CD14-positive monocyte (primary cell): ENCODE measurements at regions not wholly inside any gene's neighbourhood (a gene's known extent, or its start where the extent isn't known, plus 50 kb on each side); places are given as distances from the start of the nearest gene placed in this dataset.

Source experiments
- DNase-seq, 3 donors: peaks; one replicate each; pipeline ENCODE4 v3.0.0-alpha.2; 2011 to 2022
- H2AFZ ChIP-seq: 2 replicates; pipeline ENCODE4 v1.6.0; 2012; ENCODE audit warnings: mild to moderate bottlenecking, low read depth, low read length, inconsistent platforms; ENCODE audit not compliant: insufficient read depth, poor library complexity, severe bottlenecking
- H3K27ac ChIP-seq, 2 donors: 1 replicate in 1 of 2; 2 replicates in 1 of 2; pipeline ENCODE4 v1.5.1; 2012 to 2013; ENCODE audit warnings: low read length in 2 of 2, control low read depth in 1 of 2, inconsistent platforms in 1 of 2, low read depth in 1 of 2, mild to moderate bottlenecking in 1 of 2
- H3K27me3 ChIP-seq, 2 donors: one replicate each; pipeline versions ENCODE4 v1.6.0 to v1.6.1; 2011 to 2013; ENCODE audit warnings: low read length in 2 of 2; ENCODE audit not compliant: control insufficient read depth in 2 of 2, insufficient read depth in 2 of 2
- H3K36me3 ChIP-seq, 2 donors: replicated peaks in 1 of 2; 1 replicate in 1 of 2; 2 replicates in 1 of 2; pipeline versions ENCODE4 v1.5.1 to v1.6.1; 2012 to 2013; ENCODE audit warnings: low read length in 2 of 2, control low read depth in 1 of 2, inconsistent platforms in 1 of 2, mild to moderate bottlenecking in 1 of 2; ENCODE audit not compliant: insufficient read depth in 2 of 2, control insufficient read depth in 1 of 2
- H3K4me1 ChIP-seq, 2 donors: 1 replicate in 1 of 2; 2 replicates in 1 of 2; pipeline versions ENCODE4 v1.5.1 to v1.6.1; 2012 to 2013; ENCODE audit warnings: low read length in 2 of 2, control low read depth in 1 of 2, inconsistent platforms in 1 of 2, mild to moderate bottlenecking in 1 of 2, moderate library complexity in 1 of 2; ENCODE audit not compliant: insufficient read depth in 2 of 2, control insufficient read depth in 1 of 2
- H3K4me2 ChIP-seq: replicated peaks from 2 replicates; pipeline ENCODE3; 2012; ENCODE audit warnings: low read length, moderate library complexity, mild to moderate bottlenecking; ENCODE audit not compliant: poor library complexity, severe bottlenecking; ENCODE audit errors: extremely low read depth
- H3K4me3 ChIP-seq, 3 experiments: fragments of 200-600 bp in 1 of 3; sonication (generic) in 1 of 3; replicated peaks in 1 of 3; 1 replicate in 2 of 3; 2 replicates in 1 of 3; pipeline ENCODE4 v1.5.1; 2011 to 2013; ENCODE audit warnings: low read length in 3 of 3, mild to moderate bottlenecking in 3 of 3, control low read depth in 2 of 3, low read depth in 2 of 3, inconsistent platforms in 1 of 3, moderate library complexity in 1 of 3
- H3K79me2 ChIP-seq: 2 replicates; pipeline ENCODE4 v1.6.0; 2012; ENCODE audit warnings: mild to moderate bottlenecking, control low read depth, inconsistent platforms, low read length, moderate library complexity; ENCODE audit not compliant: insufficient read depth
- H3K9ac ChIP-seq: 2 replicates; pipeline ENCODE4 v1.6.0; 2017; ENCODE audit warnings: low read length, mild to moderate bottlenecking; ENCODE audit not compliant: insufficient read depth, poor library complexity, severe bottlenecking
- H3K9me3 ChIP-seq, 2 donors: replicated peaks in 1 of 2; 1 replicate in 1 of 2; 2 replicates in 1 of 2; pipeline versions ENCODE4 v1.5.1 to v1.6.1; 2012 to 2013; ENCODE audit warnings: low read length in 2 of 2, control low read depth in 1 of 2; ENCODE audit not compliant: control insufficient read depth in 1 of 2, insufficient read depth in 1 of 2
- H4K20me1 ChIP-seq: 2 replicates; pipeline ENCODE4 v1.6.0; 2012; ENCODE audit warnings: mild to moderate bottlenecking, low read length, control low read depth, moderate library complexity; ENCODE audit not compliant: insufficient read depth
- H3K27ac Mint-ChIP-seq, 7 donors: one replicate each; pipeline ENCODE4 v1.8.0; 2020; ENCODE audit warnings: mild to moderate bottlenecking in 7 of 7, mixed read lengths in 7 of 7, moderate library complexity in 6 of 7, inconsistent platforms in 2 of 7
- H3K27me3 Mint-ChIP-seq, 3 donors: one replicate each; pipeline ENCODE4 v1.8.0; 2021 to 2022; ENCODE audit warnings: low read depth in 3 of 3, mild to moderate bottlenecking in 3 of 3, mixed read lengths in 3 of 3, moderate library complexity in 3 of 3, inconsistent platforms in 1 of 3
- H3K36me3 Mint-ChIP-seq, 2 donors: one replicate each; pipeline ENCODE4 v1.8.0; 2020; ENCODE audit warnings: mixed read lengths in 2 of 2, inconsistent platforms in 1 of 2, mild to moderate bottlenecking in 1 of 2
- H3K4me1 Mint-ChIP-seq: one replicate; pipeline ENCODE4 v1.8.0; 2020; ENCODE audit warnings: mild to moderate bottlenecking, mixed read lengths
- H3K4me3 Mint-ChIP-seq, 2 donors: one replicate each; pipeline ENCODE4 v1.8.0; 2020; ENCODE audit warnings: mild to moderate bottlenecking in 2 of 2, mixed read lengths in 2 of 2, moderate library complexity in 1 of 2
- H3K9me3 Mint-ChIP-seq, 7 donors: one replicate each; pipeline ENCODE4 v1.8.0; 2020 to 2022; ENCODE audit warnings: mixed read lengths in 7 of 7, mild to moderate bottlenecking in 6 of 7, moderate library complexity in 6 of 7, inconsistent platforms in 2 of 7
- CTCF ChIP-seq: fragments of 200-600 bp; IDR thresholded peaks from one replicate; pipeline ENCODE4 v1.8.0; 2022; ENCODE audit warnings: antibody characterized with exemption, mild to moderate bottlenecking
- WGBS: methylation state at CpG from one replicate; pipeline ENCODE4 v1.1.5; 2013; ENCODE audit warnings: missing lambda C conversion rate; ENCODE audit not compliant: insufficient coverage; 5-methylcytosine and 5-hydroxymethylcytosine counted together
- intact Hi-C, 2 donors: fragments of 100-400 bp; cut with micrococcal nuclease; formaldehyde crosslinking; loops; one replicate each; pipeline versions ENCODE4 v1.15.0 to v1.15.1; 2023

- Histone ChIP-seq H3K9ac (no peak overlapping the region), H3K27me3 (peaks cover 0 to 2% of the 10 kb centered on the region in 2 donors), H4K20me1 (no peaks in the 10 kb centered on the region), H2AFZ (no peak overlapping the region), H3K9me3 (no peaks in the 10 kb centered on the region), H3K27ac (no peak overlapping the region), H3K4me3 (no peak overlapping the region), H3K4me1 (no peaks in the 10 kb centered on the region), H3K4me2 (no peak overlapping the region), H3K36me3 (no peaks in the 10 kb centered on the region), H3K79me2 (no peaks in the 10 kb centered on the region)
- H3K27ac Mint-ChIP-seq, result no peak overlapping the region
- H3K4me1 Mint-ChIP-seq, result no peaks in the 10 kb centered on the region
- no CpG with 5 or more reads among the region's 2 CpGs for WGBS
- intact Hi-C loops, result no loop called here
- H3K9me3 Mint-ChIP-seq, result peaks cover 0 to 7% (median 0%) of the 10 kb centered on the region in 7 donors
- no peak overlapping the region for H3K4me3 Mint-ChIP-seq
- DNase-seq, result no peak
- H3K27me3 Mint-ChIP-seq, result peaks cover 4 to 11% (median 6%) of the 10 kb centered on the region in 3 donors
- TF ChIP-seq CTCF, result no peak
- H3K36me3 Mint-ChIP-seq, result no peaks in the 10 kb centered on the region
These were observed 117.1 kb upstream of the FBXL4 start for GRCh38 chr6:99064834-99065233.

- intact Hi-C loops, result no loop called here
- no peaks in the 10 kb centered on the region for H4K20me1 ChIP-seq
- WGBS, result 86% methylated on average over 4 of the region's 6 CpGs
- no peaks in the 10 kb centered on the region for H3K36me3 ChIP-seq
- peaks cover 0 to 4% (median 3%) of the 10 kb centered on the region in 7 donors for H3K9me3 Mint-ChIP-seq
- no peak overlapping the region for H3K27ac ChIP-seq
- no peak for TF ChIP-seq CTCF
- no peaks in the 10 kb centered on the region for H3K27me3 ChIP-seq
- H3K36me3 Mint-ChIP-seq, result no peaks in the 10 kb centered on the region
- peaks cover 0 to 3% of the 10 kb centered on the region in 2 donors for H3K9me3 ChIP-seq
- H3K27ac Mint-ChIP-seq, result no peak overlapping the region
- no peak overlapping the region for H3K4me3 ChIP-seq
- no peaks in the 10 kb centered on the region for H3K4me1 ChIP-seq
- no peak for DNase-seq
- H2AFZ ChIP-seq, result no peak overlapping the region
- no peaks in the 10 kb centered on the region for H3K79me2 ChIP-seq
- no peak overlapping the region for H3K4me2 ChIP-seq
- H3K4me1 Mint-ChIP-seq, result no peaks in the 10 kb centered on the region
- no peak overlapping the region for H3K9ac ChIP-seq
- peaks cover 0 to 5% (median 2%) of the 10 kb centered on the region in 3 donors for H3K27me3 Mint-ChIP-seq
- no peak overlapping the region for H3K4me3 Mint-ChIP-seq
These were observed 88.9 kb upstream of the FBXL4 start for GRCh38 chr6:99036672-99037071.
